HK-2 (cell line): ENCODE measurements at regions not wholly inside any gene's neighbourhood (a gene's known extent, or its start where the extent isn't known, plus 50 kb on each side); places are given as distances from the start of the nearest gene placed in this dataset.

ENCODE experiments used
- DNase-seq: peaks from one replicate; pipeline ENCODE4 v3.0.0-alpha.2; 2018; ENCODE audit not compliant: unreplicated experiment

DNA sequence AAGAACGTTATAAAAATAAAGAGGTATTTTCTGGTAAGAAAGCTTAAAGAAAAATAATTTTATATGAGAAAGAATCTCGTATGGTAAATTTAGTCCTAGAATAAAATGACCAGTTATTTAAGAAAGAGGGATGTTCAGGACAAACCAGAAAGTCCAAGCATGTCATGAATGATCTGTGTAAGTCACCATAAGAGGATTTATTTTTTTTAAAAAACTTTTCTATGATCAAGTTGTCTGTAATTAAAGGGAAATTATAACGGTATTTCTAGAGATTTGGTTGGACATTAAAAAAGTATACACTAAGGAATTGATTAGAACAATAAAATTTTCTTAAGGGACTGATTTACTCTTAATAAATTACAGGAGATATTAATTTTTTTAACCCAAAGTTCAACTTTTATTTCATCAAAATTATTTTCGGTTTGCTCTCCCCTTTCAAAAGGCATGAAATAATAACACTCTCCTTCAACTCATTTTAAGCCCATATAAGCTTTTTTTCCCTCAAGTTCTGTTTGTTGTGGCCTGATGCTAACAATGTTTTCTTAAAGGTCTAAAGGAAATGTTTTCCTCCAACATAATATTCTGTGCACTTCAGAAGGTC, 49.9 kb upstream of the CPSF6 start:
- DNase-seq, result no peak
